GM19438 (cell line): ENCODE measurements at regions not wholly inside any gene's neighbourhood (a gene's known extent, or its start where the extent isn't known, plus 50 kb on each side); places are given as distances from the start of the nearest gene placed in this dataset.

Experiments
- ATAC-seq: cut with Tn5 transposase; IDR thresholded peaks from one replicate; pipeline ENCODE4 v1.9.1; 2021; ENCODE audit warnings: low read depth; ENCODE audit not compliant: unreplicated experiment

GRCh38 chr18:45403341-45404049 is 211.8 kb upstream of the SLC14A2 start:
- no peak for ATAC-seq

DNA sequence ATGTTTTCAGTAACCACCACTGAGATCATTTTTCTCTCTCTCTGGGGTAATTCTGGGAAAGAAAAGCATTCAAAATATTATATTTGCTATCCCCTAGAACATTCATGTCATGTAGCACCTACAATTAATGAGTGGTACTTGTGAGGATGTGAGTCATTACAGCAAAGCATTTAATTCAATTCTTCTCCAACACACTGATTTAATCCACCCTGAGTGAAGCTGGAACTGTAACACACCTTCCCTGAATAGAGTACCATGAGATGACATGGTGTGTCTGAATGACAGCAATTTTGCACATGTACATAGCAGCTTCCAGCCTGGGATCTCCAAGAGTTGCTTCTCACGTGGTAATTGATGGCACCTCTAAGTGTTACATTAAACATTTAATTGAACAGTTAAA is 207.1 kb upstream of the SLC14A2 start:
- no peak for ATAC-seq

DNA sequence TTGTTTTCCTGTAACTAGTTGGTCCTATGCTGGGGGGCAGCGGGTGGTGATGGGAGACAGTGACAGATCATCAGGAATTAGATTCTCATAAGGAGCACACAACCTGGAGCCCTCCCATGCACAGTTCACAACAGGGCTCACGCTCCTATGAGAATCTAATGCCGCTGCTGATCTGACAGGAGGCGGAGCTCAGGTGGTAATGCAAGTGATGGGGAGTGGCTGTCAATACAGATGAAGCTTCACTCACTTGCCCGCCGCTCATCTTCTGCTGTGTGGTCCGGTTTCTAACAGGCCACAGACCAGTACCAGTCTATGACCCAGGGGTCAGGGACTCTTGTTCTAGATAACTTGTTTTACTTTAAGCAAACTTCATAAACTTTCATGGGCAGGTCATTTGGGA is 205.3 kb upstream of the SLC14A2 start:
- no peak for ATAC-seq

GRCh38 chr18:45412577-45412976 is 202.7 kb upstream of the SLC14A2 start:
- no peak for ATAC-seq

DNA sequence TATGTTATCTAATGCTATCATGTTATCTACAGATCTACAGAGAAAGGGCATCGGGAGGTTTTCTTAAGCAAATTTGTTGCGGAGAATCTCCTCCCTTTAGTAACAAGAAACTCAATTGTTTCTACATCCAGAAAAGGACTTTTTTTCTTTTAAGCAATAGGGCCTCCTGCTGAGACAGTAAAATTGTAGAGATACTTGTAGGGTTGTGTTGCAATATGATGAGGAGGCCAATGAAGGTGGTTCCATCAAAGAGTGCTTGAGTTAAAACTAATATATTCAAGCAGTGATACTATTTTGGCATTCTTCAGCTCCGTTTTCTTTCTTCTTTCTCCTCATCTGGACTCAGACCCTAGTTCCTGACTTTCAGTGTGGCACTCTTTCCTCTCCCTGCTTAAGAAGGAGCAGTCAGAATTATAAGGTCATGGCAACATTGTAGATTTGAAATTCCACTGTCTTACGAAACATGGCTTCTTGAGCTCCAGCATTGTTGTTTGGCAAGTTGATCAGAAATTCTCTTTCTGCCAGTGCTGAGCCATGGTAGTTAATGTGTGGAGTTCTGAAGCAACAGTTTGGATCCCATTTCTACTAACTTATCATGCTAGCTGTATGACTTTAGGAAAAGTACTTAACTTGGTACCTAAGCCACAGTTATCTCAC is 202.0 kb upstream of the SLC14A2 start:
- no peak for ATAC-seq

DNA sequence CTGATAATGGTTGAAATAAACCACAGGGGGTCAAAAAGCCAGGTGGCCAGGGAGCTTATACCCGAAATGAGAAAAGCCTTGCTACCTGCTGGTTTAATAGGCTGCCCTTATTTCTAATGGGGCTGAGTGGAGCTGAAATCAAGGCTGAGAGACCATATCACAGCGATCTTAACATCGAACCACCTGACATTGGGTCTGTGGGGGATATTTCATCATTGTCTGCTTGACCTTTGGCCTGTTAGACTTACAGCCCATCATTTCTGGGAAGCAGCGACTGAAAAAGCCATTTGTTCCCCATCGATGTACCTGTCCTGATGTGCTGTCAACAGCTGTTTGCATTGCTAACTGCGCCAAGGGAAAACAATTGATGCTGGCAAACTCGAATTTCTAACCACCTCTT is 199.7 kb upstream of the SLC14A2 start:
- ATAC-seq = no peak

- no peak for ATAC-seq
Observed at GRCh38 chr18:45416168-45416567, 199.1 kb upstream of the SLC14A2 start.

- ATAC-seq = no peak
Observed at GRCh38 chr18:45417392-45417791, 197.9 kb upstream of the SLC14A2 start.

GRCh38 chr18:45423659-45424058 is 191.6 kb upstream of the SLC14A2 start:
- ATAC-seq = no peak

GRCh38 chr18:45430041-45430440 is 185.2 kb upstream of the SLC14A2 start:
- ATAC-seq = no peak

- ATAC-seq = no peak
Observed at GRCh38 chr18:45435810-45436209, 179.5 kb upstream of the SLC14A2 start.

DNA sequence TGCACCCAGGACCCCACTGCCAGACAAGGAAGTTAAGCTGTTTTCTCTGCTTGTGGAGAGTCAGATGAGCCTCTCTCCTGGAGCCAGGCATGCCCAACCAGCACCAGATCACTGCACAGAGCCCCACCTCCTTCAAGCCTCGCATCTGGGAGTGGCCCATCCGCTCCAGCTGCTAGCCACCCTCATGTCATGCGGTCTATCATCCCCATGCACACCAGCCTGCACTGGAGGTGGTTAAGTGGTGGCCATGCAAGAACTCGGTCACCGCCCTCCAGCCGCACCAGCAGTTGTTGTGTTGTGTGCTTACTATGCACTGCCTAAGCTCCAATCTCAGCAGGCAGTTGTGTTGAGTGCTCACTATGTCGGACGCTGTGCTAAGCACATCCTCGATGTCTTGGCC is 177.9 kb upstream of the SLC14A2 start:
- ATAC-seq = no peak

GRCh38 chr18:45439851-45440645 is 175.2 kb upstream of the SLC14A2 start:
- ATAC-seq = no peak

GRCh38 chr18:45441110-45441847 is 174.0 kb upstream of the SLC14A2 start:
- no peak for ATAC-seq

- ATAC-seq = no peak
Observed at GRCh38 chr18:45444040-45444439, 171.2 kb upstream of the SLC14A2 start.

DNA sequence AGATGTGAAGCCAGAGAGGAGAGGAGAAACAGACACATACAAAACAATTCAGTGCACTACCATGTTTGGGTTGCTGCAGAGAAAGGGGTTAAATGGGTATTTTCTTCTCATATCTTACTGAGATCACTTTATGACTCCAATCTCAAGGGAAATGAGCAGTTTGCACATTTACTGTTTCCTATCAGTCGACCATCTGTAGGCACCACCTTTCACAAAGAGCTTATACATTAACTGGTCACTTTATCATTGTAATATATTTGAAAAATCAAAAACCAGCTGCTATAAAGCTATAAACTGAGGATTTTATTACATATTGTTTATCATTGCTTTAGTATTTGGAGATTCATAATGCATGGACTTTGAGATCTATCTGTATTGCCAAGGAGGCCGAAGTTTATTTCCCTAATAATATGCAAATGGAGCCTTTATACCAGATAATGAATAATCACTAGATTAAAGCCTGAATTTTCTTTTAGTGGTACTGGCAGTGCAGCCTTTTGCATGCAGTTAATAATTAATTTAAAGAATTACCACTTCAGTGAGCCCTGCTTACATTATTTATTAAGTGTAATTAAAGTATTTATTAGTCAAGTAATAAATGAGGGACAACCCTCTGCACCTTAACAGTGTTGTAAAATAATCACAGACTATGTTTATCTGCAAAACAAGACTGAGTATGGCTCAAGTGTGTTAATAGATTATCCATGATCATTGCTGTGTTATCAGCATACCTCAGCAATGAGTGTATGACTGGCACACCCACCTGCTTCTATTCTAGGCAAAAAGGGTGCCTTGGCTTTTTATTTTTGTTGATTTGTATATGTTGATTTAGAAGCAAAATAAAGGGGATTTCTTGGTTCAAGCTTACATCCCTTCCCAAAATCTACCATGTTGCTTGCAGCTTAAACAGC is 167.7 kb upstream of the SLC14A2 start:
- ATAC-seq = no peak

DNA sequence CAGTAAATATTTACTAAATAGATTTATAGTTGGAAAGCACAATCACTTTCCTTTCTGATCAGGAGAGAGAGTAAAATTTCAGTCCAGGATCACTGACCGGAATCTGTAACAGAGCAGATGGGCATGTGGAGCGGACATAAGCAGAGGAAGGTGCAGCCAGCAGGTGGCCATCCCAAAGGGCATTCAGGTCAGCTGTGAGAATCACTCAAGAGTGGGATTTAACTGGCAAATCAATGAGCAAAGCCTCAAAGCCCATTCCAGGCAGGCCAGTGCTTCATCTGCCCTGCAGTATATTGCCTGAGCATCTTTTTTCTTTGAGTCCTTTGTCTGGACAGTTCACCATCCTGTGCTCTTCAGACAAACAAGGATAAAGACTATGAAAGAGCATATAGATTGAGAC is 166.4 kb upstream of the SLC14A2 start:
- ATAC-seq = no peak

DNA sequence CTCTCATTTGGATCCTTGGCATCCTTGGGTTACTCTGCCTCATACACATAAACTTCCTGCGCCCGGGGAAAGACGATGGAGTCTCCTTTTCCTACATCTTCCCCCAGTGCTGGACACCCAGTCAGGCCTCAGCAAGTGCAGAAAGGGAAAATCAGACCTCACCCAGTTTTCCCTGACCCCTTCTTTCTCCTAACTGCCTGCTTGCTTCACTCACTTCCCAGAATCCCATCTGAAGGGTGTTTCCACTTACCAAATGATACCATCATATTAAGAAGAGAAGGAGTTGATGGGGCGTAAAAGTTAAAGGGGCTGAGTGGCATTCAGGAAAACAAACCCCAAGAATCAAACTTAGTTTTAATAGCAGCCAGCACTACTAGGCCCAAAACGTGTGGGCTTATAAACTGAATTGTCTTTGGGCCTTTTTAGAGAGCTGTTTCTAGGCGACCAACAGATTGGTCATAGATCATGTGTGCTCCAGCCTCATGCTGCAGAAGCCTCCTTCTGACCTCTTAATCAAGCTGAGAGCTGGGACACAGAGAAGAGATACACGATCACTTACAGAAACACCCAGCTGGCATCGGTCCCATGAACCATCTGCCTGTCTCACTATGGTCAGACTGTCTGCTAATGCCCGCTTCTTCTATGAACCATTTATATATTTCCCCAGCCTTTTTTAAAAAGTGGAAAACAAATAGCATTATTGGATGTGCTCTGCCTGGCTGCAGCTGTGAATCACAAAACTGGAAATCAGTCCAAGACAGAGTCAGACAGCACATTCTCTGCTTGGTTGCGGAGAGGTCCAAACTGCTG is 165.7 kb upstream of the SLC14A2 start:
- ATAC-seq = no peak
